Heart right ventricle (tissue), 16 donors: ENCODE measurements at regions not wholly inside any gene's neighbourhood (a gene's known extent, or its start where the extent isn't known, plus 50 kb on each side); places are given as distances from the start of the nearest gene placed in this dataset.

Experiments used
- ATAC-seq, 8 donors: fragments of 200-7000 bp; cut with Tn5 transposase; one replicate each; pipeline ENCODE4 v1.9.1; 2020; ENCODE audit warnings: mild to moderate bottlenecking in 8 of 8, moderate library complexity in 8 of 8, moderate number of reproducible peaks in 1 of 8
- DNase-seq, 2 donors: peaks; one replicate each; pipeline ENCODE4 v3.0.0-alpha.2; 2020
- H3K27ac ChIP-seq, 10 donors: fragments of 200-600 bp; sonication (generic) in 2 of 10; one replicate each; pipeline versions ENCODE4 v1.5.0 to v1.8.0; 2020 to 2022; ENCODE audit warnings: mild to moderate bottlenecking in 3 of 10
- H3K27me3 ChIP-seq, 7 donors: fragments of 200-600 bp; one replicate each; pipeline ENCODE4 v1.8.0; 2021 to 2022; ENCODE audit warnings: mild to moderate bottlenecking in 2 of 7
- H3K36me3 ChIP-seq, 9 donors: fragments of 200-600 bp; sonication (generic) in 1 of 9; one replicate each; pipeline versions ENCODE4 v1.5.0 to v1.8.0; 2020 to 2022; ENCODE audit warnings: mild to moderate bottlenecking in 2 of 9
- H3K4me1 ChIP-seq, 9 donors: fragments of 200-600 bp; sonication (generic) in 1 of 9; one replicate each; pipeline versions ENCODE4 v1.5.0 to v1.8.0; 2020 to 2022; ENCODE audit warnings: mild to moderate bottlenecking in 4 of 9
- H3K4me3 ChIP-seq, 10 donors: fragments of 200-600 bp; sonication (generic) in 2 of 10; one replicate each; pipeline versions ENCODE4 v1.5.0 to v1.8.0; 2020 to 2022; ENCODE audit warnings: mild to moderate bottlenecking in 7 of 10, moderate library complexity in 2 of 10
- H3K9me3 ChIP-seq, 11 donors: fragments of 200-600 bp in 10 of 11; sonication (generic) in 2 of 11; one replicate each; pipeline versions ENCODE4 v1.5.0 to v1.8.0; 2013 to 2022; ENCODE audit warnings: mild to moderate bottlenecking in 2 of 11, control low read depth in 1 of 11, moderate library complexity in 1 of 11
- CTCF ChIP-seq, 9 donors: fragments of 200-600 bp; sonication (generic) in 2 of 9; IDR thresholded peaks; one replicate each; pipeline versions ENCODE4 v1.5.0 to v1.8.0; 2021 to 2022; ENCODE audit warnings: antibody characterized with exemption in 9 of 9, mild to moderate bottlenecking in 5 of 9, moderate library complexity in 1 of 9
- WGBS, 2 donors: extraction: QIAGEN DNeasy Blood & Tissue Kit; methylation state at CpG; one replicate each; pipeline ENCODE4 v1.1.7; 2013; ENCODE audit warnings: inconsistent platforms in 1 of 2; 5-methylcytosine and 5-hydroxymethylcytosine counted together
- intact Hi-C, 10 donors: fragments of 100-400 bp; cut with DNase I; formaldehyde crosslinking; loops; one replicate each; pipeline versions ENCODE4 v1.11.1 to v1.14.2; 2022
- donor health status: Arrhythmogenic right ventricular cardiomyopathy.
- donor health status: ischemic (EF 13 %, LVEDD 7.1; RV severe dilation, severe dysfunction).
- donor health status: healthy with polysubstance abuse.
- donor health status: DM: no; HTN: yes; CAD: no.
- donor health status: DM: no; HTN: no; CAD: no.
- donor health status: ischemic (EF 25% LVEDD 6.9; RV normal size, moderate dysfunction).
- donor health status: ischemic (EF 25% LVEDD 5.7; RV mildly dilated, moderate dysfunction).
- donor health status: healthy.
- donor health status: DM: yes; HTN: yes; CAD: no.
- donor health status: Ischemic cardiomyopathy.
- donor health status: ischemic (EF 35%, LVEDD 5.7; RV mildly dilated, moderate dysfunction).
- donor health status: nonischemic (EF 11% LVEDD 7.7; RV severe dilation, severe dysfunction).
- donor health status: DM: yes; HTN: yes; CAD: no.
- donor health status: PGD.
- donor health status: ischemic (EF 29% LVEDD 5.4; RV normal size, mild dysfunction).
- donor health status: nonischemic (EF 23%, LVEDD 6.1; RV moderate dilation, normal function).

DNA sequence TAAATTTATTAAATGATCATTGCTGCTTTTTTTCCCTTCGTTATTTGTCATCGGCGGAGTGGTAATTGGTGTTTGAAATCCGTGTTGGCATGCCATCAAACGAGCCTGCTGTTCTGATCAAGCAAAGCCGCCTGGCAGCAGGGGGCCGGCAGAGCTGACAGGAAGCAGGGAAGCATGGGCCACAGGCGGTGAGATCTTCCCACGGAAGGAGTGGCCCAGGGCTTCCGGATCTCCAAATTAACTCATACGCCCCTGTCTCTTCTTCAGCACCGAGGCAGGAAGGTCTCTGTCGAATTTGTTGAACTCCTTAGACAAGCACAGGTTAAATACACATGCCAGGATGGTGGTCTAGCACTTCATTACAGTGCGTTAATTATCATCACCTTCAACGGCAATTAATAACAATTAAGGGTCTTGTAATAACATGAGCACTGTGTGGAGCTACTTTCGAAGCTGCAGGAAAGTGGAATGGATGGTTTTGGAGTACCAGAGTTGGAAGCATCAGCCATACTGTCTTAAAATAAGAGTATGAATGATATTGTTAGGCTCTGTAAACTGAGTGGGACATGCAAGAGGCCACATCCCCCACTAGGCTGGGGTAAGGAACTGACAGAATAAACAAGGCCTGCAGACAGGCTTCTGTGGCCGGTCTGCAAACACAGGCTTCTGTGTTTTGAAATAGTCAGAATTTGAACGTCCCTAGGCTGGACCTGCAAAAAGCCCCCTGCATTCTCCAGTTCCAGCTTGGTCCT, 199.4 kb upstream of the DAB1 start:
- intact Hi-C loops = no loop called here
- H3K27ac ChIP-seq = peak overlapping the region in 3 of 10 donors; percentile 6 to 48 (median 11)
- no peaks in the 10 kb centered on the region for H3K9me3 ChIP-seq
- H3K4me1 ChIP-seq = peaks cover 0 to 17% (median 8%) of the 10 kb centered on the region in 9 donors
- ATAC-seq (peak in 6 of 8 donors; percentile 75 to 95 (median 88)), DNase-seq (peak; percentile 40 to 64)
- peak in 3 of 9 donors; percentile 17 to 26 (median 22) for TF ChIP-seq CTCF (IDR thresholded peaks at IDR 0.05)
- no peaks in the 10 kb centered on the region for H3K36me3 ChIP-seq
- no peak overlapping the region for H3K4me3 ChIP-seq
- H3K27me3 ChIP-seq = no peaks in the 10 kb centered on the region
- WGBS, 2 donors = 19 to 30% methylated on average over 18 of the region's 18 CpGs

- WGBS, 2 donors = 57 to 69% methylated on average over 1 of the region's 1 CpG
- Histone ChIP-seq H3K4me3 (no peak overlapping the region), H3K4me1 (peaks cover 0 to 22% (median 8%) of the 10 kb centered on the region in 9 donors), H3K36me3 (no peaks in the 10 kb centered on the region), H3K27ac (no peak overlapping the region), H3K27me3 (no peaks in the 10 kb centered on the region), H3K9me3 (no peaks in the 10 kb centered on the region)
- no peak for ATAC-seq
- no peak for DNase-seq
- intact Hi-C loops = no loop called here
- TF ChIP-seq CTCF (IDR thresholded peaks at IDR 0.05) = no peak
Observed at GRCh38 chr1:57621776-57622175, 197.9 kb upstream of the DAB1 start.

- no peak overlapping the region for H3K27ac ChIP-seq
- TF ChIP-seq CTCF (IDR thresholded peaks at IDR 0.05) = no peak
- 54 to 61% methylated on average over 4 of the region's 4 CpGs for WGBS, 2 donors
- no peak overlapping the region for H3K4me3 ChIP-seq
- no peak for ATAC-seq
- H3K36me3 ChIP-seq = no peaks in the 10 kb centered on the region
- H3K9me3 ChIP-seq = no peaks in the 10 kb centered on the region
- H3K27me3 ChIP-seq = no peaks in the 10 kb centered on the region
- DNase-seq = peak in 1 of 2 donors; percentile 7
- peaks cover 0 to 27% (median 8%) of the 10 kb centered on the region in 9 donors for H3K4me1 ChIP-seq
- intact Hi-C loops = no loop called here
Observed at GRCh38 chr1:57620605-57621004, 196.7 kb upstream of the DAB1 start.

GRCh38 chr1:57616921-57617320, 193.1 kb upstream of the DAB1 start:
- intact Hi-C loops = no loop called here
- WGBS, 2 donors = 42 to 69% methylated on average over 4 of the region's 4 CpGs
- ATAC-seq = peak; percentile 69 to 99 (median 89)

More at GRCh38 chr1:57616921-57617320, 193.1 kb upstream of the DAB1 start:
- peak; percentile 20 to 74 for DNase-seq
- Histone ChIP-seq H3K4me3 (no peak overlapping the region), H3K27me3 (no peaks in the 10 kb centered on the region), H3K27ac (no peak overlapping the region), H3K9me3 (no peaks in the 10 kb centered on the region), H3K4me1 (peaks cover 0 to 13% (median 0%) of the 10 kb centered on the region in 9 donors), H3K36me3 (no peaks in the 10 kb centered on the region)
- TF ChIP-seq CTCF (IDR thresholded peaks at IDR 0.05) = no peak
